ENCODE measurements at regions not wholly inside any gene's neighbourhood (a gene's known extent, or its start where the extent isn't known, plus 50 kb on each side); places are given as distances from the start of the nearest gene placed in this dataset.

DNA sequence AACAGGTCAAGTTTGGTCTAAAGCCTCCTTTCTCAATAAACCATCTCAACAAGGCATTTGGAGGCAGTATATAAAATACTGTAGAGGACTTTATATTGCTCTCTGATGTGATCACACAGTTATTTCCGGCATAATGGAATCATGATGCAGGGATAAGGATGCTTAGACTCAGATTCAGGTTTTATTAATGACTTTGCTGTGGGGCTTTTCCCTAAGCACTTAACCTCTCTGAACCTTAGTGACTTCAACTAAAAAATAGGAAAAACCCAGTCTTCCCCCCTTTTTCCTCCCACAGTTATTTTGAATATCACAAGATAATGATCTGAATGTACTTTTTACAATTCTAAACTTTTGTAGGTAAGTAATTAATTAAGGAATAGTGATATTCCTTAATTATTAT, 94.8 kb upstream of the TENM4 start:
- H3K14ac ChIP-seq (ENCODE audit: low read length), result no peak overlapping the region
- no peak overlapping the region for H3K4me2 ChIP-seq (ENCODE audit: low read length)
- no peak overlapping the region for H2BK12ac ChIP-seq (ENCODE audit: low read length)
- H3K23ac ChIP-seq (ENCODE audit: low read length), result no peak overlapping the region
- no peak overlapping the region for H3K4me3 ChIP-seq (ENCODE audit: low read depth, low read length)
- no peak overlapping the region for H4K8ac ChIP-seq (ENCODE audit: low read depth, low read length)
- H3K9ac ChIP-seq (ENCODE audit: low read length), result no peak overlapping the region
- peaks cover 3% of the 10 kb centered on the region in 2 experiments for H3K4me1 ChIP-seq (ENCODE audit: control insufficient read depth in 1 of 2, insufficient read depth in 2 of 2, low read length in 2 of 2)
- H3K9me3 ChIP-seq (ENCODE audit: insufficient read depth, low read depth, low read length), result no peaks in the 10 kb centered on the region
- H4K12ac ChIP-seq (ENCODE audit: low read depth, low read length), result no peak overlapping the region
- WGBS (ENCODE audit: extremely low coverage, insufficient coverage, insufficient read length), result no CpG with 5 or more reads among the region's 1 CpG
- H3K79me2 ChIP-seq (ENCODE audit: control insufficient read depth, insufficient read depth, low read length, poor library complexity), result no peaks in the 10 kb centered on the region
- H3K36me3 ChIP-seq (ENCODE audit: control insufficient read depth in 1 of 2, insufficient read depth in 2 of 2, low read length in 2 of 2), result no peaks in the 10 kb centered on the region
- H3K18ac ChIP-seq (ENCODE audit: low read length), result no peak overlapping the region
- H2BK120ac ChIP-seq (ENCODE audit: insufficient read depth, low read length, poor library complexity), result no peak overlapping the region
- no peak for DNase-seq
- H3K27ac ChIP-seq (ENCODE audit: low read depth, low read length), result no peak overlapping the region
- H3K4ac ChIP-seq (ENCODE audit: low read depth, low read length), result no peak overlapping the region
- H2AFZ ChIP-seq (ENCODE audit: insufficient read depth, low read length, poor library complexity), result no peak overlapping the region
- H3K27me3 ChIP-seq (ENCODE audit: insufficient read depth, low read length), result no peaks in the 10 kb centered on the region
- no peaks in the 10 kb centered on the region for H3K79me1 ChIP-seq (ENCODE audit: low read length)
- no peak overlapping the region for H4K91ac ChIP-seq (ENCODE audit: low read depth, low read length)
- no peak overlapping the region for H2BK5ac ChIP-seq (ENCODE audit: low read depth, low read length, poor library complexity)
- no peak overlapping the region for H2AK5ac ChIP-seq (ENCODE audit: low read length)

GRCh38 chr11:79525257-79525656, 84.4 kb upstream of the TENM4 start:
- Histone ChIP-seq H3K9ac (ENCODE audit: low read length) (no peak overlapping the region), H2BK5ac (ENCODE audit: low read depth, low read length, poor library complexity) (no peak overlapping the region), H3K9me3 (ENCODE audit: insufficient read depth, low read depth, low read length) (no peaks in the 10 kb centered on the region), H3K4me2 (ENCODE audit: low read length) (no peak overlapping the region), H4K12ac (ENCODE audit: low read depth, low read length) (no peak overlapping the region), H3K4me3 (ENCODE audit: low read depth, low read length) (no peak overlapping the region), H3K36me3 (ENCODE audit: control insufficient read depth in 1 of 2, insufficient read depth in 2 of 2, low read length in 2 of 2) (no peaks in the 10 kb centered on the region), H3K27me3 (ENCODE audit: insufficient read depth, low read length) (no peaks in the 10 kb centered on the region), H3K79me2 (ENCODE audit: control insufficient read depth, insufficient read depth, low read length, poor library complexity) (no peaks in the 10 kb centered on the region), H3K4me1 (ENCODE audit: control insufficient read depth in 1 of 2, insufficient read depth in 2 of 2, low read length in 2 of 2) (peaks cover 4% of the 10 kb centered on the region in 2 experiments), H4K91ac (ENCODE audit: low read depth, low read length) (no peak overlapping the region), H3K4ac (ENCODE audit: low read depth, low read length) (no peak overlapping the region), H3K14ac (ENCODE audit: low read length) (no peak overlapping the region), H3K23ac (ENCODE audit: low read length) (no peak overlapping the region), H2BK120ac (ENCODE audit: insufficient read depth, low read length, poor library complexity) (no peak overlapping the region), H3K18ac (ENCODE audit: low read length) (no peak overlapping the region), H2AFZ (ENCODE audit: insufficient read depth, low read length, poor library complexity) (no peak overlapping the region), H3K27ac (ENCODE audit: low read depth, low read length) (no peak overlapping the region), H3K79me1 (ENCODE audit: low read length) (no peaks in the 10 kb centered on the region), H2BK12ac (ENCODE audit: low read length) (no peak overlapping the region), H4K8ac (ENCODE audit: low read depth, low read length) (no peak overlapping the region), H2AK5ac (ENCODE audit: low read length) (no peak overlapping the region)
- no peak for DNase-seq

GRCh38 chr11:79522626-79523025, 81.8 kb upstream of the TENM4 start:
- H3K27ac ChIP-seq (ENCODE audit: low read depth, low read length), result no peak overlapping the region
- no peak overlapping the region for H4K91ac ChIP-seq (ENCODE audit: low read depth, low read length)
- H3K23ac ChIP-seq (ENCODE audit: low read length), result no peak overlapping the region
- no peak overlapping the region for H3K4me3 ChIP-seq (ENCODE audit: low read depth, low read length)
- peaks cover 9% of the 10 kb centered on the region in 2 experiments for H3K4me1 ChIP-seq (ENCODE audit: control insufficient read depth in 1 of 2, insufficient read depth in 2 of 2, low read length in 2 of 2)
- no peaks in the 10 kb centered on the region for H3K9me3 ChIP-seq (ENCODE audit: insufficient read depth, low read depth, low read length)
- no peak overlapping the region for H3K18ac ChIP-seq (ENCODE audit: low read length)
- no peaks in the 10 kb centered on the region for H3K27me3 ChIP-seq (ENCODE audit: insufficient read depth, low read length)
- WGBS (ENCODE audit: extremely low coverage, insufficient coverage, insufficient read length), result no CpG with 5 or more reads among the region's 1 CpG
- no peak overlapping the region for H2AFZ ChIP-seq (ENCODE audit: insufficient read depth, low read length, poor library complexity)
- no peaks in the 10 kb centered on the region for H3K36me3 ChIP-seq (ENCODE audit: control insufficient read depth in 1 of 2, insufficient read depth in 2 of 2, low read length in 2 of 2)
- no peak overlapping the region for H2BK120ac ChIP-seq (ENCODE audit: insufficient read depth, low read length, poor library complexity)
- H3K9ac ChIP-seq (ENCODE audit: low read length), result no peak overlapping the region
- no peaks in the 10 kb centered on the region for H3K79me2 ChIP-seq (ENCODE audit: control insufficient read depth, insufficient read depth, low read length, poor library complexity)
- H3K14ac ChIP-seq (ENCODE audit: low read length), result no peak overlapping the region
- no peaks in the 10 kb centered on the region for H3K79me1 ChIP-seq (ENCODE audit: low read length)
- H4K8ac ChIP-seq (ENCODE audit: low read depth, low read length), result no peak overlapping the region
- DNase-seq, result no peak
- no peak overlapping the region for H3K4me2 ChIP-seq (ENCODE audit: low read length)
- H2AK5ac ChIP-seq (ENCODE audit: low read length), result no peak overlapping the region
- no peak overlapping the region for H4K12ac ChIP-seq (ENCODE audit: low read depth, low read length)
- no peak overlapping the region for H3K4ac ChIP-seq (ENCODE audit: low read depth, low read length)
- no peak overlapping the region for H2BK12ac ChIP-seq (ENCODE audit: low read length)
- H2BK5ac ChIP-seq (ENCODE audit: low read depth, low read length, poor library complexity), result no peak overlapping the region

- WGBS (ENCODE audit: extremely low coverage, insufficient coverage, insufficient read length), result no CpG with 5 or more reads among the region's 5 CpGs
- H3K27ac ChIP-seq (ENCODE audit: low read depth, low read length), result no peak overlapping the region
- H4K8ac ChIP-seq (ENCODE audit: low read depth, low read length), result no peak overlapping the region
- H3K4me3 ChIP-seq (ENCODE audit: low read depth, low read length), result no peak overlapping the region
- no peak overlapping the region for H2BK120ac ChIP-seq (ENCODE audit: insufficient read depth, low read length, poor library complexity)
- H3K23ac ChIP-seq (ENCODE audit: low read length), result no peak overlapping the region
- H2BK12ac ChIP-seq (ENCODE audit: low read length), result no peak overlapping the region
- peak; percentile 12 to 38 for DNase-seq
- no peak overlapping the region for H2AK5ac ChIP-seq (ENCODE audit: low read length)
- no peaks in the 10 kb centered on the region for H3K27me3 ChIP-seq (ENCODE audit: insufficient read depth, low read length)
- peaks cover 9% of the 10 kb centered on the region in 2 experiments for H3K4me1 ChIP-seq (ENCODE audit: control insufficient read depth in 1 of 2, insufficient read depth in 2 of 2, low read length in 2 of 2)
- H4K91ac ChIP-seq (ENCODE audit: low read depth, low read length), result no peak overlapping the region
- no peaks in the 10 kb centered on the region for H3K79me1 ChIP-seq (ENCODE audit: low read length)
- no peak overlapping the region for H4K12ac ChIP-seq (ENCODE audit: low read depth, low read length)
- H3K18ac ChIP-seq (ENCODE audit: low read length), result no peak overlapping the region
- no peaks in the 10 kb centered on the region for H3K79me2 ChIP-seq (ENCODE audit: control insufficient read depth, insufficient read depth, low read length, poor library complexity)
- no peaks in the 10 kb centered on the region for H3K36me3 ChIP-seq (ENCODE audit: control insufficient read depth in 1 of 2, insufficient read depth in 2 of 2, low read length in 2 of 2)
- H2BK5ac ChIP-seq (ENCODE audit: low read depth, low read length, poor library complexity), result no peak overlapping the region
- no peak overlapping the region for H3K14ac ChIP-seq (ENCODE audit: low read length)
- no peak overlapping the region for H3K9ac ChIP-seq (ENCODE audit: low read length)
- H3K4ac ChIP-seq (ENCODE audit: low read depth, low read length), result no peak overlapping the region
- H3K9me3 ChIP-seq (ENCODE audit: insufficient read depth, low read depth, low read length), result no peaks in the 10 kb centered on the region
- no peak overlapping the region for H3K4me2 ChIP-seq (ENCODE audit: low read length)
- H2AFZ ChIP-seq (ENCODE audit: insufficient read depth, low read length, poor library complexity), result no peak overlapping the region
These were observed 79.3 kb upstream of the TENM4 start for GRCh38 chr11:79520086-79520485.

Data from trophoblast cell (in vitro differentiated cells and primary cell).